HCT116 (cell line): ENCODE measurements at regions not wholly inside any gene's neighbourhood (a gene's known extent, or its start where the extent isn't known, plus 50 kb on each side); places are given as distances from the start of the nearest gene placed in this dataset.

Experiments
- ATAC-seq: fragments of 200-7000 bp; cut with Tn5 transposase; 2 replicates; pipeline ENCODE4 v1.9.1; 2020; ENCODE audit warnings: mild to moderate bottlenecking, moderate library complexity
- BruUV-seq: library from RNA; stranded (reverse); fragments of 400-500 nt; replicated peaks from 2 replicates; lab custom pipeline; 2021; lab: Mats Ljungman, UMichigan
- CTCF ChIA-PET: fragments of 300-600 bp; sonication (Branson Sonifier 250); formaldehyde crosslinking; loops from one replicate; lab custom pipeline; 2021; ENCODE audit warnings: antibody characterized with exemption; lab: Charles Lee
- POLR2A ChIA-PET: fragments of 300-600, 350-600 bp; sonication (Branson Sonifier 250); formaldehyde crosslinking; loops from one replicate; lab custom pipeline; 2021; ENCODE audit warnings: antibody characterized with exemption; lab: Charles Lee
- RAD21 ChIA-PET, 2 experiments: fragments of 300-600 bp; sonication (Branson Sonifier 250); formaldehyde crosslinking; loops; one replicate each; lab custom pipeline; 2023; ENCODE audit warnings: low total read pairs in 2 of 2; ENCODE audit not compliant: uncharacterized antibody in 2 of 2, unreplicated experiment in 2 of 2, low non-redundant PET in 1 of 2; lab: Charles Lee
- DNase-seq: peaks from one replicate; pipeline ENCODE4 v3.0.0-alpha.2; 2010; ENCODE audit warnings: low read depth, low spot score
- H2AFZ ChIP-seq: fragments of 200-600 bp; shearing (Covaris generic), sonication (generic); 2 replicates; pipeline ENCODE4 v1.6.1; 2017; ENCODE audit warnings: low read depth, mixed run types, mixed read lengths, antibody characterized with exemption, low read length; ENCODE audit not compliant: poor library complexity, severe bottlenecking
- H3K27ac ChIP-seq: 2 replicates; pipeline ENCODE4 v1.5.1; 2012; ENCODE audit warnings: low read depth, low read length
- H3K27me3 ChIP-seq: fragments of 200-600 bp; sonication (generic); 2 replicates; pipeline ENCODE4 v1.6.1; 2016; ENCODE audit warnings: mixed run types, low read length, mixed read lengths; ENCODE audit not compliant: insufficient read depth
- H3K36me3 ChIP-seq, 2 experiments: fragments of 200-500 bp in 1 of 2; fragments of 200-600 bp in 1 of 2; sonication (Bioruptor generic) in 1 of 2; sonication (generic) in 1 of 2; 2 replicates each; pipeline versions ENCODE4 v1.5.1 to v1.6.1; 2014 to 2016; ENCODE audit warnings: low read length in 2 of 2, inconsistent platforms in 1 of 2, mixed read lengths in 1 of 2, mixed run types in 1 of 2; ENCODE audit not compliant: insufficient read depth in 2 of 2, control insufficient read depth in 1 of 2
- H3K4me1 ChIP-seq, 2 experiments: fragments of 200-600 bp in 1 of 2; sonication (generic) in 1 of 2; 2 replicates each; pipeline versions ENCODE4 v1.5.1 to v1.6.1; 2012 to 2017; ENCODE audit warnings: low read length in 2 of 2, inconsistent platforms in 1 of 2, mild to moderate bottlenecking in 1 of 2, mixed read lengths in 1 of 2, mixed run types in 1 of 2, moderate library complexity in 1 of 2; ENCODE audit not compliant: insufficient read depth in 2 of 2, control insufficient read depth in 1 of 2
- H3K4me2 ChIP-seq: fragments of 200-600 bp; sonication (generic); 2 replicates; pipeline ENCODE4 v1.6.1; 2017; ENCODE audit warnings: mixed run types, low read length, mixed read lengths
- H3K4me3 ChIP-seq, 2 experiments: fragments of 200-600 bp in 1 of 2; sonication (generic) in 1 of 2; replicated peaks in 1 of 2; 2 replicates each; pipeline ENCODE4 v1.5.1; 2011 to 2016; ENCODE audit warnings: low read length in 2 of 2, control low read depth in 1 of 2, low read depth in 1 of 2, mild to moderate bottlenecking in 1 of 2, mixed read lengths in 1 of 2, mixed run types in 1 of 2
- H3K79me2 ChIP-seq: fragments of 200-600 bp; sonication (generic); 2 replicates; pipeline ENCODE4 v1.6.1; 2017; ENCODE audit warnings: mild to moderate bottlenecking, mixed run types, low read length, moderate library complexity, mixed read lengths; ENCODE audit not compliant: insufficient read depth
- H3K9ac ChIP-seq: fragments of 200-600 bp; sonication (generic); 2 replicates; pipeline ENCODE4 v1.6.1; 2016; ENCODE audit warnings: low read length, mixed read lengths
- H3K9me2 ChIP-seq: fragments of 200-600 bp; sonication (generic), shearing (Covaris generic); 2 replicates; pipeline ENCODE4 v1.6.1; 2017; ENCODE audit warnings: mixed run types, mild to moderate bottlenecking, moderate library complexity; ENCODE audit not compliant: insufficient read depth
- H3K9me3 ChIP-seq, 2 experiments: fragments of 200-500 bp in 1 of 2; fragments of 200-600 bp in 1 of 2; sonication (Bioruptor generic) in 1 of 2; sonication (generic) in 1 of 2; 2 replicates each; pipeline ENCODE4 v1.6.1; 2014 to 2017; ENCODE audit warnings: low read length in 2 of 2, mixed read lengths in 2 of 2, inconsistent platforms in 1 of 2, low read depth in 1 of 2, mild to moderate bottlenecking in 1 of 2, mixed run types in 1 of 2, moderate library complexity in 1 of 2; ENCODE audit not compliant: control insufficient read depth in 1 of 2, insufficient read depth in 1 of 2
- H4K20me1 ChIP-seq: fragments of 200-600 bp; sonication (generic), shearing (Covaris generic); 2 replicates; pipeline ENCODE4 v1.6.1; 2017; ENCODE audit warnings: mixed run types, mild to moderate bottlenecking, moderate library complexity; ENCODE audit not compliant: insufficient read depth
- CBX3 ChIP-seq: IDR thresholded peaks from 2 replicates; pipeline ENCODE4 v1.6.1; 2012; ENCODE audit warnings: low read depth
- CEBPB ChIP-seq: IDR thresholded peaks from 2 replicates; pipeline ENCODE4 v1.6.1; 2012; ENCODE audit warnings: low read depth
- EGR1 ChIP-seq: IDR thresholded peaks from 2 replicates; pipeline ENCODE4 v1.6.1; 2012; ENCODE audit warnings: low read depth
- ELF1 ChIP-seq: IDR thresholded peaks from 2 replicates; pipeline ENCODE4 v1.6.1; 2012; ENCODE audit warnings: low read depth, borderline replicate concordance
- EZH2 ChIP-seq: fragments of 200-600 bp; sonication (generic); IDR thresholded peaks from 2 replicates; pipeline ENCODE4 v1.6.1; 2017; ENCODE audit warnings: antibody characterized with exemption, mixed run types
- FOSL1 ChIP-seq: IDR thresholded peaks from 2 replicates; pipeline ENCODE4 v1.6.1; 2012; ENCODE audit warnings: low read depth
- POLR2A ChIP-seq: IDR thresholded peaks from 2 replicates; pipeline ENCODE4 v1.7.0; 2011; ENCODE audit warnings: borderline replicate concordance; ENCODE audit not compliant: insufficient read depth, insufficient read length; ENCODE audit errors: extremely low read depth
- POLR2AphosphoS5 ChIP-seq: IDR thresholded peaks from 2 replicates; pipeline ENCODE4 v1.6.1; 2011; ENCODE audit warnings: mild to moderate bottlenecking, low read depth, low read length, moderate library complexity
- RAD21 ChIP-seq: IDR thresholded peaks from 2 replicates; pipeline ENCODE4 v1.6.1; 2012; ENCODE audit warnings: low read depth, mild to moderate bottlenecking
- SIN3A ChIP-seq: IDR thresholded peaks from 2 replicates; pipeline ENCODE4 v1.6.1; 2012; ENCODE audit warnings: low read depth
- SP1 ChIP-seq: IDR thresholded peaks from 2 replicates; pipeline ENCODE4 v1.6.1; 2012; ENCODE audit warnings: low read depth
- SRF ChIP-seq: IDR thresholded peaks from 2 replicates; pipeline ENCODE4 v1.6.1; 2012; ENCODE audit warnings: low read depth
- TCF7L2 ChIP-seq: IDR thresholded peaks from 2 replicates; pipeline ENCODE4 v1.7.0; 2011; ENCODE audit warnings: borderline replicate concordance, inconsistent platforms; ENCODE audit not compliant: insufficient read depth, insufficient read length; ENCODE audit errors: extremely low read depth
- YY1 ChIP-seq: IDR thresholded peaks from 2 replicates; pipeline ENCODE4 v1.6.1; 2011; ENCODE audit warnings: low read length, low read depth, moderate library complexity, mild to moderate bottlenecking; ENCODE audit not compliant: insufficient replicate concordance; ENCODE audit errors: extremely low read depth
- ZFX ChIP-seq: fragments of 450-650 bp; IDR thresholded peaks from 2 replicates; pipeline ENCODE4 v1.6.1; 2017
- ZNF274 ChIP-seq: fragments of 200-500 bp; sonication (Bioruptor generic); IDR thresholded peaks from 2 replicates; pipeline ENCODE4 v1.6.1; 2014; ENCODE audit warnings: mild to moderate bottlenecking, low read depth, low read length, inconsistent platforms
- intact Hi-C: fragments of 100-400 bp; cut with micrococcal nuclease; formaldehyde crosslinking; loops from 2 replicates; pipeline ENCODE4 v1.10.0; 2022
- TF ChIP-seq, protein P1 (sequence below): IDR thresholded peaks from 2 replicates; pipeline ENCODE4 v1.6.1; 2012; ENCODE audit warnings: low read depth
- TF ChIP-seq, protein P2 (sequence below): IDR thresholded peaks from 2 replicates; pipeline ENCODE4 v1.6.1; 2012
- TF ChIP-seq, protein P3 (sequence below): IDR thresholded peaks from 2 replicates; pipeline ENCODE4 v1.6.1; 2011; ENCODE audit warnings: mild to moderate bottlenecking, low read length, moderate library complexity; ENCODE audit not compliant: insufficient replicate concordance; ENCODE audit errors: extremely low read depth
- TF ChIP-seq, protein P4 (sequence below), 3 experiments: fragments of 200-600 bp in 1 of 3; sonication (generic) in 1 of 3; IDR thresholded peaks in 2 of 3; conservative IDR thresholded peaks in 1 of 3; 2 replicates each; pipeline ENCODE4 v1.5.1; 2012 to 2017; ENCODE audit warnings: low read depth in 2 of 3, low read length in 2 of 3, antibody characterized with exemption in 1 of 3, borderline replicate concordance in 1 of 3, control low read depth in 1 of 3, mild to moderate bottlenecking in 1 of 3, mixed read lengths in 1 of 3, mixed run types in 1 of 3, moderate library complexity in 1 of 3; ENCODE audit not compliant: insufficient read depth in 1 of 3

DNA sequence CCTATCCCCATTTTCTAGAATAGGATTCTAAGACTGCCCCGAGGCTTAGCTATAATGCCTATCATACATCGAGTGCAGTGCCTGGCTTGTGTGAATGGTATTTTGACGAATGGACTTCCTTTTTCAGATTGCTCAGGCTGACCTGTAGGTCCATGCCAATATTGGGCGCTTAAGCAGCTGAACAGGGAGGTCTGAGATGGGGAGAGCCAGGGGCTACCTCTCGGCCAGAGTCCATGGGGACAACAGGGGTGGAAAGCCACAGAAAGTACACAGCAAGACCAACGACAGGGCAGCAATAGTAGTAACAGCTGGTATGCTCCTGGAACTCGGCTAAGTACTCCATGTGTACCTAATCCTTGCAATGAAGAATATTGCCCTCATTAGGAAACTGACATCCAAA, 91.7 kb upstream of the WSCD1 start:
- intact Hi-C loops: no loop called here
- no peaks in the 10 kb centered on the region for H4K20me1 ChIP-seq
- no peaks in the 10 kb centered on the region for H3K79me2 ChIP-seq
- TF ChIP-seq, protein P1, sequence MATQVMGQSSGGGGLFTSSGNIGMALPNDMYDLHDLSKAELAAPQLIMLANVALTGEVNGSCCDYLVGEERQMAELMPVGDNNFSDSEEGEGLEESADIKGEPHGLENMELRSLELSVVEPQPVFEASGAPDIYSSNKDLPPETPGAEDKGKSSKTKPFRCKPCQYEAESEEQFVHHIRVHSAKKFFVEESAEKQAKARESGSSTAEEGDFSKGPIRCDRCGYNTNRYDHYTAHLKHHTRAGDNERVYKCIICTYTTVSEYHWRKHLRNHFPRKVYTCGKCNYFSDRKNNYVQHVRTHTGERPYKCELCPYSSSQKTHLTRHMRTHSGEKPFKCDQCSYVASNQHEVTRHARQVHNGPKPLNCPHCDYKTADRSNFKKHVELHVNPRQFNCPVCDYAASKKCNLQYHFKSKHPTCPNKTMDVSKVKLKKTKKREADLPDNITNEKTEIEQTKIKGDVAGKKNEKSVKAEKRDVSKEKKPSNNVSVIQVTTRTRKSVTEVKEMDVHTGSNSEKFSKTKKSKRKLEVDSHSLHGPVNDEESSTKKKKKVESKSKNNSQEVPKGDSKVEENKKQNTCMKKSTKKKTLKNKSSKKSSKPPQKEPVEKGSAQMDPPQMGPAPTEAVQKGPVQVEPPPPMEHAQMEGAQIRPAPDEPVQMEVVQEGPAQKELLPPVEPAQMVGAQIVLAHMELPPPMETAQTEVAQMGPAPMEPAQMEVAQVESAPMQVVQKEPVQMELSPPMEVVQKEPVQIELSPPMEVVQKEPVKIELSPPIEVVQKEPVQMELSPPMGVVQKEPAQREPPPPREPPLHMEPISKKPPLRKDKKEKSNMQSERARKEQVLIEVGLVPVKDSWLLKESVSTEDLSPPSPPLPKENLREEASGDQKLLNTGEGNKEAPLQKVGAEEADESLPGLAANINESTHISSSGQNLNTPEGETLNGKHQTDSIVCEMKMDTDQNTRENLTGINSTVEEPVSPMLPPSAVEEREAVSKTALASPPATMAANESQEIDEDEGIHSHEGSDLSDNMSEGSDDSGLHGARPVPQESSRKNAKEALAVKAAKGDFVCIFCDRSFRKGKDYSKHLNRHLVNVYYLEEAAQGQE: no peak
- TF ChIP-seq RAD21 (no peak), SIN3A (no peak), SP1 (no peak), EZH2 (no peak), CEBPB (no peak), TCF7L2 (no peak), ELF1 (no peak), ZFX (no peak), EGR1 (no peak), FOSL1 (no peak), YY1 (no peak), POLR2AphosphoS5 (no peak), SRF (no peak), POLR2A (no peak), CBX3 (no peak), ZNF274 (no peak)
- TF ChIP-seq, protein P2, sequence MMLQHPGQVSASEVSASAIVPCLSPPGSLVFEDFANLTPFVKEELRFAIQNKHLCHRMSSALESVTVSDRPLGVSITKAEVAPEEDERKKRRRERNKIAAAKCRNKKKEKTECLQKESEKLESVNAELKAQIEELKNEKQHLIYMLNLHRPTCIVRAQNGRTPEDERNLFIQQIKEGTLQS: no peak
- TF ChIP-seq, protein P3, sequence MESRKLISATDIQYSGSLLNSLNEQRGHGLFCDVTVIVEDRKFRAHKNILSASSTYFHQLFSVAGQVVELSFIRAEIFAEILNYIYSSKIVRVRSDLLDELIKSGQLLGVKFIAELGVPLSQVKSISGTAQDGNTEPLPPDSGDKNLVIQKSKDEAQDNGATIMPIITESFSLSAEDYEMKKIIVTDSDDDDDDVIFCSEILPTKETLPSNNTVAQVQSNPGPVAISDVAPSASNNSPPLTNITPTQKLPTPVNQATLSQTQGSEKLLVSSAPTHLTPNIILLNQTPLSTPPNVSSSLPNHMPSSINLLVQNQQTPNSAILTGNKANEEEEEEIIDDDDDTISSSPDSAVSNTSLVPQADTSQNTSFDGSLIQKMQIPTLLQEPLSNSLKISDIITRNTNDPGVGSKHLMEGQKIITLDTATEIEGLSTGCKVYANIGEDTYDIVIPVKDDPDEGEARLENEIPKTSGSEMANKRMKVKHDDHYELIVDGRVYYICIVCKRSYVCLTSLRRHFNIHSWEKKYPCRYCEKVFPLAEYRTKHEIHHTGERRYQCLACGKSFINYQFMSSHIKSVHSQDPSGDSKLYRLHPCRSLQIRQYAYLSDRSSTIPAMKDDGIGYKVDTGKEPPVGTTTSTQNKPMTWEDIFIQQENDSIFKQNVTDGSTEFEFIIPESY: no peak
- TF ChIP-seq, protein P4, sequence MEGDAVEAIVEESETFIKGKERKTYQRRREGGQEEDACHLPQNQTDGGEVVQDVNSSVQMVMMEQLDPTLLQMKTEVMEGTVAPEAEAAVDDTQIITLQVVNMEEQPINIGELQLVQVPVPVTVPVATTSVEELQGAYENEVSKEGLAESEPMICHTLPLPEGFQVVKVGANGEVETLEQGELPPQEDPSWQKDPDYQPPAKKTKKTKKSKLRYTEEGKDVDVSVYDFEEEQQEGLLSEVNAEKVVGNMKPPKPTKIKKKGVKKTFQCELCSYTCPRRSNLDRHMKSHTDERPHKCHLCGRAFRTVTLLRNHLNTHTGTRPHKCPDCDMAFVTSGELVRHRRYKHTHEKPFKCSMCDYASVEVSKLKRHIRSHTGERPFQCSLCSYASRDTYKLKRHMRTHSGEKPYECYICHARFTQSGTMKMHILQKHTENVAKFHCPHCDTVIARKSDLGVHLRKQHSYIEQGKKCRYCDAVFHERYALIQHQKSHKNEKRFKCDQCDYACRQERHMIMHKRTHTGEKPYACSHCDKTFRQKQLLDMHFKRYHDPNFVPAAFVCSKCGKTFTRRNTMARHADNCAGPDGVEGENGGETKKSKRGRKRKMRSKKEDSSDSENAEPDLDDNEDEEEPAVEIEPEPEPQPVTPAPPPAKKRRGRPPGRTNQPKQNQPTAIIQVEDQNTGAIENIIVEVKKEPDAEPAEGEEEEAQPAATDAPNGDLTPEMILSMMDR (IDR thresholded peaks at IDR 0.05 in 2 of 3, conservative IDR thresholded peaks at IDR 0.05 in 1 of 3; ENCODE audit: borderline replicate concordance in 1 of 3, insufficient read depth in 1 of 3, low read depth in 2 of 3, low read length in 2 of 3): no peak
- no TSS peak for BruUV-seq
- ChIA-PET RAD21 (no interaction called here), POLR2A (no interaction called here), CTCF (interaction anchor here (1.1 kb wide), 1 partner anchor 11 kb away, joined by 3 read pairs; no protein-coding TSS in a partner anchor)
- no peaks in the 10 kb centered on the region for H3K4me1 ChIP-seq
- H3K4me2 ChIP-seq: no peak overlapping the region
- DNase-seq (no peak), ATAC-seq (no peak)
- H2AFZ ChIP-seq: no peak overlapping the region
- no peaks in the 10 kb centered on the region for H3K9me2 ChIP-seq
- no peak overlapping the region for H3K27ac ChIP-seq
- H3K36me3 ChIP-seq: no peaks in the 10 kb centered on the region
- H3K9ac ChIP-seq: no peak overlapping the region
- no peaks in the 10 kb centered on the region for H3K9me3 ChIP-seq
- H3K27me3 ChIP-seq: peaks cover 78% of the 10 kb centered on the region
- H3K4me3 ChIP-seq: no peak overlapping the region
